ENCODE measurements at regions not wholly inside any gene's neighbourhood (a gene's known extent, or its start where the extent isn't known, plus 50 kb on each side); places are given as distances from the start of the nearest gene placed in this dataset.

GRCh38 chr10:120735315-120735714, 115.8 kb upstream of the WDR11 start:
- TF ChIP-seq CTCF (IDR thresholded peaks at IDR 0.05): no peak
- no peak for TF ChIP-seq POLR2A (IDR thresholded peaks at IDR 0.05)

All from esophagus squamous epithelium (tissue), 4 donors.